ENCODE measurements at regions not wholly inside any gene's neighbourhood (a gene's known extent, or its start where the extent isn't known, plus 50 kb on each side); places are given as distances from the start of the nearest gene placed in this dataset.
"Not testable (repeated sequence)": the region's sequence is repeated elsewhere in the genome, so short reads cannot be mapped to it uniquely, and the experiment has no call there.

DNA sequence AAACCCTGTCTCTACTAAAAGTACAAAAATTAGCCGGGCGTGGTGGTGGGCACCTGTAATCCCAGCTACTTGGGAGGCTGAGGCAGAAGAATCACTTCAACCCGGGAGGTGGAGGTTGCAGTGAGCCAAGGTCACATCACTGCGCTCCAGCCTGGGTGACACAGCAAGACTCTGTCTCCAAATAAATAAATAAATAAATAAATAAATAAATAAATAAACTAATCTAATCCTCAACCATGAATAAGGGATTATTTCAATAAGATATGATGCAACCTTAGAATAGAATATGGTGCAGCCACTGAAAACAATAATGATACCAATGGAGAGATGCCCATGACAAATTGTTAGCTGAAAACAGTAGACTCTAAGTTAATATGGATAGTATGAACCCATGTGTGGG, 270.0 kb downstream of the MEX3B start:
- TF ChIP-seq POLR2AphosphoS5, POLR2A (IDR thresholded peaks at IDR 0.05; ENCODE audit: low read depth, low read length): not testable (repeated sequence)
